Endothelial cell of umbilical vein (primary cell): ENCODE measurements at regions not wholly inside any gene's neighbourhood (a gene's known extent, or its start where the extent isn't known, plus 50 kb on each side); places are given as distances from the start of the nearest gene placed in this dataset.

ENCODE experiments used
- BruUV-seq: library from RNA; stranded (reverse); fragments of 400-500 nt; replicated peaks from 2 replicates; lab custom pipeline; 2021; lab: Mats Ljungman, UMichigan
- CTCF ChIA-PET: fragments of 300-600, 350-600 bp; sonication (Branson Sonifier 250); formaldehyde crosslinking; loops from one replicate; lab custom pipeline; 2021; ENCODE audit warnings: antibody characterized with exemption, inconsistent platforms; lab: Charles Lee
- POLR2A ChIA-PET: fragments of 300-600, 350-600 bp; sonication (Branson Sonifier 250); formaldehyde crosslinking; loops from one replicate; lab custom pipeline; 2021; ENCODE audit warnings: antibody characterized with exemption, inconsistent platforms; lab: Charles Lee
- DNase-seq: peaks from one replicate; pipeline ENCODE4 v3.0.0-alpha.2; 2011; ENCODE audit warnings: low read depth, low spot score
- FAIRE-seq: peaks from 2 replicates; lab custom pipeline; 2011; peaks lifted over from hg19 to GRCh38; lab: Jason Lieb, UNC
- H2AFZ ChIP-seq: 2 replicates; pipeline ENCODE4 v1.6.0; 2012; ENCODE audit warnings: low read depth, low read length, control low read depth, inconsistent platforms
- H3K27ac ChIP-seq: 2 replicates; pipeline ENCODE4 v1.5.1; 2011; ENCODE audit warnings: low read depth, mild to moderate bottlenecking, control low read depth, low read length, moderate library complexity; ENCODE audit not compliant: insufficient read depth
- H3K27me3 ChIP-seq, 2 experiments: 2 replicates each; pipeline versions ENCODE4 v1.6.0 to v1.6.1; 2011; ENCODE audit warnings: low read length in 2 of 2, mixed read lengths in 1 of 2; ENCODE audit not compliant: control insufficient read depth in 2 of 2, insufficient read depth in 2 of 2
- H3K36me3 ChIP-seq, 2 experiments: 2 replicates in 1 of 2; 3 replicates in 1 of 2; pipeline ENCODE4 v1.5.1; 2011; ENCODE audit warnings: low read length in 2 of 2, mild to moderate bottlenecking in 1 of 2, moderate library complexity in 1 of 2; ENCODE audit not compliant: control insufficient read depth in 2 of 2, insufficient read depth in 2 of 2; ENCODE audit errors: extremely low read depth in 1 of 2
- H3K4me1 ChIP-seq: 3 replicates; pipeline ENCODE4 v1.5.1; 2011; ENCODE audit warnings: mild to moderate bottlenecking, low read length; ENCODE audit not compliant: control insufficient read depth, insufficient read depth; ENCODE audit errors: extremely low read depth
- H3K4me2 ChIP-seq: 2 replicates; pipeline ENCODE4 v1.6.1; 2011; ENCODE audit warnings: low read length, control low read depth, mixed read lengths; ENCODE audit not compliant: insufficient read depth
- H3K4me3 ChIP-seq, 3 experiments: fragments of 200-600 bp in 1 of 3; sonication (generic), shearing (Covaris generic) in 1 of 3; replicated peaks in 1 of 3; 2 replicates each; pipeline ENCODE4 v1.5.1; 2011 to 2016; ENCODE audit warnings: control low read depth in 3 of 3, low read length in 3 of 3, mild to moderate bottlenecking in 2 of 3, inconsistent platforms in 1 of 3, low read depth in 1 of 3, moderate library complexity in 1 of 3; ENCODE audit not compliant: insufficient read depth in 1 of 3
- H3K79me2 ChIP-seq: 2 replicates; pipeline ENCODE4 v1.6.0; 2012; ENCODE audit warnings: low read length, inconsistent platforms; ENCODE audit not compliant: control insufficient read depth, insufficient read depth
- H3K9ac ChIP-seq: replicated peaks from 2 replicates; pipeline ENCODE3; 2011; ENCODE audit warnings: low read length, control low read depth; ENCODE audit not compliant: insufficient read depth; ENCODE audit errors: extremely low read depth
- H3K9me1 ChIP-seq: replicated peaks from 3 replicates; pipeline ENCODE4 v1.6.0; 2011; ENCODE audit warnings: mild to moderate bottlenecking, low read length; ENCODE audit not compliant: control insufficient read depth, insufficient read depth; ENCODE audit errors: extremely low read depth
- H3K9me3 ChIP-seq: replicated peaks from 2 replicates; pipeline ENCODE4 v1.5.1; 2012; ENCODE audit warnings: low read length, inconsistent platforms; ENCODE audit not compliant: control insufficient read depth, insufficient read depth
- H4K20me1 ChIP-seq: replicated peaks from 2 replicates; pipeline ENCODE3; 2011; ENCODE audit warnings: mild to moderate bottlenecking, low read length; ENCODE audit not compliant: control insufficient read depth, insufficient read depth; ENCODE audit errors: extremely low read depth
- EZH2 ChIP-seq: IDR thresholded peaks from 2 replicates; pipeline ENCODE4 v1.6.1; 2012; ENCODE audit warnings: borderline replicate concordance, low read depth, mild to moderate bottlenecking, moderate library complexity, low read length, inconsistent platforms; ENCODE audit not compliant: severe bottlenecking
- FOS ChIP-seq: IDR thresholded peaks from 2 replicates; pipeline ENCODE4 v1.6.1; 2011; ENCODE audit warnings: mild to moderate bottlenecking, low read length, moderate library complexity, borderline replicate concordance; ENCODE audit not compliant: insufficient read depth
- GATA2 ChIP-seq: IDR thresholded peaks from 2 replicates; pipeline ENCODE4 v1.7.0; 2011; ENCODE audit warnings: low read depth, mild to moderate bottlenecking, moderate library complexity, mixed read lengths, low read length; ENCODE audit not compliant: insufficient read length, insufficient read depth
- JUN ChIP-seq: IDR thresholded peaks from 2 replicates; pipeline ENCODE4 v1.6.1; 2011; ENCODE audit warnings: borderline replicate concordance, low read depth; ENCODE audit not compliant: insufficient read length, insufficient read depth
- MYC ChIP-seq: IDR thresholded peaks from one replicate; pipeline ENCODE4 v1.6.1; 2011; ENCODE audit warnings: mild to moderate bottlenecking, low read depth, low read length
- POLR2A ChIP-seq: IDR thresholded peaks from 2 replicates; pipeline ENCODE4 v1.6.1; 2012; ENCODE audit warnings: low read depth, mild to moderate bottlenecking, control low read depth, low read length
- POLR2AphosphoS5 ChIP-seq: IDR thresholded peaks from 2 replicates; pipeline ENCODE4 v1.6.1; 2012; ENCODE audit warnings: low read depth, mild to moderate bottlenecking, control low read depth, low read length, moderate library complexity; ENCODE audit not compliant: insufficient read depth
- dilution Hi-C: fragments of 300-500 bp; cut with MboI; formaldehyde crosslinking; loops from one replicate; pipeline ENCODE4 v1.15.0; 2019; ENCODE audit warnings: low sequenced_read_pairs; ENCODE audit not compliant: extremely low pct_ligation_motif_present
- intact Hi-C: fragments of 100-400 bp; cut with micrococcal nuclease; formaldehyde crosslinking; loops from one replicate; pipeline ENCODE4 v1.10.0; 2022
- TF ChIP-seq, protein P1 (sequence below): IDR thresholded peaks from 2 replicates; pipeline ENCODE4 v1.6.1; 2011; ENCODE audit not compliant: insufficient read depth, insufficient read length
- TF ChIP-seq, protein P2 (sequence below), 2 donors: IDR thresholded peaks; 1 replicate in 1 of 2; 2 replicates in 1 of 2; pipeline ENCODE4 v1.5.1; 2011; ENCODE audit warnings: low read length in 2 of 2, mild to moderate bottlenecking in 2 of 2, moderate library complexity in 2 of 2, control low read depth in 1 of 2, inconsistent platforms in 1 of 2, low read depth in 1 of 2; ENCODE audit not compliant: insufficient read depth in 1 of 2; ENCODE audit errors: extremely low read depth in 1 of 2

DNA sequence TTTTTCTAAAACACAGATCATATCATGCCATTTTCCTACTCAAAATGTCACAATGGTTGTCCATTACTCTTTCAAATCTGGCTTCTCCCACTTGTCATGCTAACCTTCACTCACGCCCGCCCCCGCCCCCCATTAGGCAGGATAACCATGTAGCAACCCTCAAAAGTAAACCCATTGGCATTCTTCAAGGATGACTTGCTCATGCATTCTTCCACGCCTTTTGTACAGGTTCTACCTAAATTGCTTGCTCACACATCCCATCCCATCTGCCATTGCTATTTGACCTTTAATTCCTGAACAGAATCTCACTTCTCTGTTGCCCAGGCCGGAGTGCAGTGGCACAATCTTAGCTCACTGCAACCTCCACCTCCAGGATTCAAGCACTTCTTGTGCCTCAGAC is 389.3 kb downstream of the MCTP2 start:
- POLR2A ChIA-PET = no interaction called here
- no peaks in the 10 kb centered on the region for H3K27me3 ChIP-seq
- CTCF ChIA-PET = no interaction called here
- H3K9me3 ChIP-seq = no peaks in the 10 kb centered on the region
- no peaks in the 10 kb centered on the region for H3K79me2 ChIP-seq
- TF ChIP-seq, protein P1, sequence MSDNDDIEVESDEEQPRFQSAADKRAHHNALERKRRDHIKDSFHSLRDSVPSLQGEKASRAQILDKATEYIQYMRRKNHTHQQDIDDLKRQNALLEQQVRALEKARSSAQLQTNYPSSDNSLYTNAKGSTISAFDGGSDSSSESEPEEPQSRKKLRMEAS = no peak
- TF ChIP-seq POLR2AphosphoS5 (no peak), GATA2 (no peak), MYC (no peak), POLR2A (no peak), FOS (no peak), EZH2 (no peak), JUN (no peak)
- TF ChIP-seq, protein P2, sequence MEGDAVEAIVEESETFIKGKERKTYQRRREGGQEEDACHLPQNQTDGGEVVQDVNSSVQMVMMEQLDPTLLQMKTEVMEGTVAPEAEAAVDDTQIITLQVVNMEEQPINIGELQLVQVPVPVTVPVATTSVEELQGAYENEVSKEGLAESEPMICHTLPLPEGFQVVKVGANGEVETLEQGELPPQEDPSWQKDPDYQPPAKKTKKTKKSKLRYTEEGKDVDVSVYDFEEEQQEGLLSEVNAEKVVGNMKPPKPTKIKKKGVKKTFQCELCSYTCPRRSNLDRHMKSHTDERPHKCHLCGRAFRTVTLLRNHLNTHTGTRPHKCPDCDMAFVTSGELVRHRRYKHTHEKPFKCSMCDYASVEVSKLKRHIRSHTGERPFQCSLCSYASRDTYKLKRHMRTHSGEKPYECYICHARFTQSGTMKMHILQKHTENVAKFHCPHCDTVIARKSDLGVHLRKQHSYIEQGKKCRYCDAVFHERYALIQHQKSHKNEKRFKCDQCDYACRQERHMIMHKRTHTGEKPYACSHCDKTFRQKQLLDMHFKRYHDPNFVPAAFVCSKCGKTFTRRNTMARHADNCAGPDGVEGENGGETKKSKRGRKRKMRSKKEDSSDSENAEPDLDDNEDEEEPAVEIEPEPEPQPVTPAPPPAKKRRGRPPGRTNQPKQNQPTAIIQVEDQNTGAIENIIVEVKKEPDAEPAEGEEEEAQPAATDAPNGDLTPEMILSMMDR (IDR thresholded peaks at IDR 0.05; ENCODE audit: extremely low read depth in 1 of 2, insufficient read depth in 1 of 2, low read depth in 1 of 2, low read length in 2 of 2) = no peak
- H3K9ac ChIP-seq = no peak overlapping the region
- H4K20me1 ChIP-seq = no peaks in the 10 kb centered on the region
- BruUV-seq = no TSS peak
- no peak for FAIRE-seq
- no peaks in the 10 kb centered on the region for H3K36me3 ChIP-seq
- no peak overlapping the region for H3K27ac ChIP-seq
- no peaks in the 10 kb centered on the region for H3K4me1 ChIP-seq
- H3K4me2 ChIP-seq = no peak overlapping the region
- intact Hi-C loops = no loop called here
- H3K9me1 ChIP-seq = no peaks in the 10 kb centered on the region
- DNase-seq = no peak
- dilution Hi-C loops = no loop called here
- no peak overlapping the region for H2AFZ ChIP-seq
- H3K4me3 ChIP-seq = no peak overlapping the region
